LoVo (cell line): ENCODE measurements at regions not wholly inside any gene's neighbourhood (a gene's known extent, or its start where the extent isn't known, plus 50 kb on each side); places are given as distances from the start of the nearest gene placed in this dataset.
A peak's percentile ranks its signal among the peaks of the same experiment; 100 is the strongest.
"Not testable (repeated sequence)": the region's sequence is repeated elsewhere in the genome, so short reads cannot be mapped to it uniquely, and the experiment has no call there.

Experiments
- DNase-seq: peaks from one replicate; pipeline ENCODE4 v3.0.0-alpha.2; 2016; ENCODE audit warnings: low spot score

- DNase-seq = not testable (repeated sequence)
Measured at GRCh38 chr11:67768001-67768730, 93.7 kb upstream of the ALDH3B2 start.

GRCh38 chr11:67761211-67761610 is 86.8 kb upstream of the ALDH3B2 start:
- DNase-seq = not testable (repeated sequence)

- DNase-seq = not testable (repeated sequence)
Measured at GRCh38 chr11:67759321-67759720, 84.9 kb upstream of the ALDH3B2 start.

- not testable (repeated sequence) for DNase-seq
Measured at GRCh38 chr11:67758467-67758866, 84.0 kb upstream of the ALDH3B2 start.

GRCh38 chr11:67758009-67758408 is 83.6 kb upstream of the ALDH3B2 start:
- not testable (repeated sequence) for DNase-seq

GRCh38 chr11:67753820-67754219 is 79.4 kb upstream of the ALDH3B2 start:
- not testable (repeated sequence) for DNase-seq

- DNase-seq = no peak
Measured at GRCh38 chr11:67745181-67745726, 70.8 kb upstream of the ALDH3B2 start.

GRCh38 chr11:67744231-67744630 is 69.8 kb upstream of the ALDH3B2 start:
- DNase-seq = not testable (repeated sequence)

- DNase-seq = not testable (repeated sequence)
Measured at GRCh38 chr11:67738231-67738630, 63.8 kb upstream of the ALDH3B2 start.

- not testable (repeated sequence) for DNase-seq
Measured at GRCh38 chr11:67737562-67738080, 63.2 kb upstream of the ALDH3B2 start.

- DNase-seq = peak; percentile 28
Measured at GRCh38 chr11:67732045-67732787, 57.8 kb upstream of the ALDH3B2 start.

GRCh38 chr11:67731583-67731982 is 57.2 kb upstream of the ALDH3B2 start:
- no peak for DNase-seq

GRCh38 chr11:67728163-67728571 is 53.7 kb upstream of the ALDH3B2 start:
- DNase-seq = not testable (repeated sequence)

GRCh38 chr11:67727066-67728040 is 52.9 kb upstream of the ALDH3B2 start:
- DNase-seq = not testable (repeated sequence)
